BJ (cell line): ENCODE measurements at regions not wholly inside any gene's neighbourhood (a gene's known extent, or its start where the extent isn't known, plus 50 kb on each side); places are given as distances from the start of the nearest gene placed in this dataset.

Source experiments
- CTCF ChIA-PET: fragments of 350-600 bp; formaldehyde crosslinking; extraction: SDS; loops from one replicate; lab custom pipeline; 2021; ENCODE audit warnings: antibody characterized with exemption, inconsistent platforms; lab: Yijun Ruan, JAX
- POLR2A ChIA-PET: fragments of 300-600 bp; sonication (Branson Sonifier 250); formaldehyde crosslinking; extraction: SDS; loops from one replicate; lab custom pipeline; 2021; ENCODE audit warnings: antibody characterized with exemption; lab: Charles Lee
- DNase-seq: peaks from one replicate; pipeline ENCODE4 v3.0.0-alpha.2; 2011; ENCODE audit warnings: low read depth
- H3K27me3 ChIP-seq: 2 replicates; pipeline ENCODE4 v1.6.0; 2011; ENCODE audit warnings: low read length; ENCODE audit not compliant: control insufficient read depth, insufficient read depth
- H3K36me3 ChIP-seq: 2 replicates; pipeline ENCODE4 v1.5.1; 2011; ENCODE audit warnings: low read length; ENCODE audit not compliant: control insufficient read depth, insufficient read depth
- H3K4me3 ChIP-seq: 2 replicates; pipeline ENCODE4 v1.5.1; 2011; ENCODE audit warnings: low read depth, mild to moderate bottlenecking, control low read depth, low read length
- TF ChIP-seq, protein P1 (sequence below): IDR thresholded peaks from 2 replicates; pipeline ENCODE4 v1.5.1; 2011; ENCODE audit warnings: low read depth, mild to moderate bottlenecking, control low read depth, inconsistent platforms, low read length, moderate library complexity; ENCODE audit not compliant: insufficient read depth

DNA sequence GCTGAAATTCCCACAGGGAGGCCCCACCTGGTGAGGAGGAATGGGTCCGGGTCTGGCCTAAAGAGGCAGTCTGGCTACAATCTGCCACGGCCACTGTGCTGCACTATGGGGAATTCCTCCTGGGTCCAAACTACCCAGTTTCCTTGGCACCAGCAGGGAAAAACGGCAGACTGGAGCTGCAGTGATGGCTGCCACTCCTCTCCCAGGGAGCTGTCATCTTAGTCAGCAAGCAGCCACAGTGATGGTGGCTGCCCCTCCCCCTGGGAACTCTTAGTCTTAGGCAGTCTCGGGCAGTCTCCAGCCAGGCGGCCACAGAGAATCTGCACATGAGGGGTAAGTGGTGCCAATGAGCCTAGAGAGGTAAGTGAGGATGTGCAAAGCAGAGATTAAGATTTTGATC, 205.8 kb downstream of the TMEM38B start:
- POLR2A ChIA-PET = no interaction called here
- no peaks in the 10 kb centered on the region for H3K27me3 ChIP-seq
- H3K36me3 ChIP-seq = no peaks in the 10 kb centered on the region
- TF ChIP-seq, protein P1, sequence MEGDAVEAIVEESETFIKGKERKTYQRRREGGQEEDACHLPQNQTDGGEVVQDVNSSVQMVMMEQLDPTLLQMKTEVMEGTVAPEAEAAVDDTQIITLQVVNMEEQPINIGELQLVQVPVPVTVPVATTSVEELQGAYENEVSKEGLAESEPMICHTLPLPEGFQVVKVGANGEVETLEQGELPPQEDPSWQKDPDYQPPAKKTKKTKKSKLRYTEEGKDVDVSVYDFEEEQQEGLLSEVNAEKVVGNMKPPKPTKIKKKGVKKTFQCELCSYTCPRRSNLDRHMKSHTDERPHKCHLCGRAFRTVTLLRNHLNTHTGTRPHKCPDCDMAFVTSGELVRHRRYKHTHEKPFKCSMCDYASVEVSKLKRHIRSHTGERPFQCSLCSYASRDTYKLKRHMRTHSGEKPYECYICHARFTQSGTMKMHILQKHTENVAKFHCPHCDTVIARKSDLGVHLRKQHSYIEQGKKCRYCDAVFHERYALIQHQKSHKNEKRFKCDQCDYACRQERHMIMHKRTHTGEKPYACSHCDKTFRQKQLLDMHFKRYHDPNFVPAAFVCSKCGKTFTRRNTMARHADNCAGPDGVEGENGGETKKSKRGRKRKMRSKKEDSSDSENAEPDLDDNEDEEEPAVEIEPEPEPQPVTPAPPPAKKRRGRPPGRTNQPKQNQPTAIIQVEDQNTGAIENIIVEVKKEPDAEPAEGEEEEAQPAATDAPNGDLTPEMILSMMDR = no peak
- no peak for DNase-seq
- CTCF ChIA-PET = interaction anchor here (1.5 kb wide), 1 partner anchor 18 kb away, joined by 7 read pairs; no protein-coding TSS in a partner anchor
- H3K4me3 ChIP-seq = no peak overlapping the region

DNA sequence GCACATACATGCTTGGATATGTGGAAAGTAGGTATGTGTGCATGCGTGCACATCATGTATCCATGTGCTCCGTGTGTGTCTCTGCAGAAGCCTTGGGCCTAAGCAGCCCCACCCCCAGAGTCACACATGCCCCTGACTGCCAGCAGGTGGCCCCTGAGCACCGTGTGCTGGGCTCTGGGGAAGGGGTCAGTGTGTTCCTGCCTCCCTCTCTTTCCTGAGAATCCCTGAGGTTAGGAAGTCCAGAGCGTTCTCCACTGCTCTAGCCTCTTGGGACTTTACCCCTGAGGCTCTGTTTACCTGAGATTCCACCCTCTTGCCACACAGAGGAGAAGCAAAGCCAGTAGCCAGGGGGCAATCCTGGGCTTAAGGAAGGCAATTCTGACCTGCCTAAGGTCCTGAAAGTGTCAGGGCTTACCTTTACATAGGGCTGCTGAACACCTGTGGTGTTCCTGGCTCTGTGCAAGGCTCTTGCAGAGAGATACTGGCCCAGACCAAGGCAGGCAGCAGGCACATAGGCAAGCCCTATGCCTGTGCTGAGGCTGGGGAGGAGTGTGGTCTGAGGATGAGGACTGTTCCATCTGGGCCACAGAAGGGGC, 207.3 kb downstream of the TMEM38B start:
- Histone ChIP-seq H3K4me3 (no peak overlapping the region), H3K36me3 (no peaks in the 10 kb centered on the region), H3K27me3 (no peaks in the 10 kb centered on the region)
- CTCF ChIA-PET = no interaction called here
- POLR2A ChIA-PET = no interaction called here
- TF ChIP-seq, protein P1 = peak; percentile 61
- DNase-seq = no peak

DNA sequence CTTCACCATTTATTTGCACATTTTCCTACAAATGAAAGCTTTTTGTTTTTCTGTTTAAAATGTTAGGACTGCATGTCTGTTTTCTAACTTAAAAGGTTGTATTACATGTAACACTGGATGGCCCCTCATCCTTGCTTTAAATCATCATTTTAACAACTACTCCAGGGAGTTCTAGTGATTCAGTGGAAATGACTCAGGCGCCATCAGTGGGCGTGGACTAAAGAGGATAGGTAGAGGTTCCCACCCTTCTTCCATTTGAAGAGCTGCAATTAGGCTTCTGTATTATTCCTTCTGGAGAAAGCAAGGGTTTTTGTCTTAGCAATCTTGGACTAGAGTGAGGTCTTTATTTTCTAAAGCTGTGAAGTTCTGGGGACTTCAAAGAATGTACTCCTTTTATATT, 213.7 kb downstream of the TMEM38B start:
- no peak for DNase-seq
- H3K36me3 ChIP-seq = no peaks in the 10 kb centered on the region
- no peaks in the 10 kb centered on the region for H3K27me3 ChIP-seq
- ChIA-PET CTCF (no interaction called here), POLR2A (no interaction called here)
- TF ChIP-seq, protein P1 = no peak
- H3K4me3 ChIP-seq = no peak overlapping the region

DNA sequence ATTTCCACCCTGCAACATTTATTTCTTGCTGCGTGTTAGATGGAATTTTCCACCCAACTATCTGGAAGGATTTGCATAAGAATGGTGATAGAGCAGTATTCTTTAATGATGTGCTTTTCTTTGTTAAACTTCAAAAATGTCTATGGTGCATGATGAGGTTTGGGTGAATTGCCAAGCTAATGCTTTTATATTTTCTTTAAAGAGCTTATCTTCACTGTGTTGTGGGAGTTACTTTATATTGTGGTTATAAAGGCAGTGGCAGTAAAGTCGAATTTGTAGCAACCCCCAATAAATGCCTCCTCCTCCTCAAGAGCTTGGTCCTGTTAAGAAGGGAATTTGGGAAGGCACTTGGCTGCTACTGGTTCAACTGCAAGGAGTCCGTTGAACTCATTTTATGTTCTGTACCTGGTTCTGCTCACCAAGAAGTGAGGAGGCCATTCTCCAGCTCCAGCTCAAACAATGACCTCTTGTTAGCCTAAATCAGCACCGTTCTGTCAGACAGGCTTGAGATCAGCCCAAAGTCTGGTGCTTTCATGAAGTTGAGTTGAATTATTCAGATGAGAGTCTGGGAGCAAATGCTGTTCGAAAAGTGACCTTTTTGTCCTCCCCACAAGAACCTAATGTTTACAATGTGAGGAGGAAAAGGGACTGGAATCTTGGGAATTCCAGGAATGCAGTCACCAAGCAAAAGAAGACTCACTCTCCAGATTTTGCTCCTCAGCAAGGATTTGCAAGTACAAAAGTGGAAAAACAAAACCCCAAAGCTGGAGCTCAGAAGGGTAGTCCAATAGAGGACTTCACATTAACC, 217.0 kb downstream of the TMEM38B start:
- no peak overlapping the region for H3K4me3 ChIP-seq
- H3K27me3 ChIP-seq = no peaks in the 10 kb centered on the region
- H3K36me3 ChIP-seq = no peaks in the 10 kb centered on the region
- ChIA-PET POLR2A (no interaction called here), CTCF (interaction anchor here (1.4 kb wide), 1 partner anchor 30 kb away, joined by 4 read pairs; no protein-coding TSS in a partner anchor)
- TF ChIP-seq, protein P1 = no peak
- peak; percentile 11 for DNase-seq

DNA sequence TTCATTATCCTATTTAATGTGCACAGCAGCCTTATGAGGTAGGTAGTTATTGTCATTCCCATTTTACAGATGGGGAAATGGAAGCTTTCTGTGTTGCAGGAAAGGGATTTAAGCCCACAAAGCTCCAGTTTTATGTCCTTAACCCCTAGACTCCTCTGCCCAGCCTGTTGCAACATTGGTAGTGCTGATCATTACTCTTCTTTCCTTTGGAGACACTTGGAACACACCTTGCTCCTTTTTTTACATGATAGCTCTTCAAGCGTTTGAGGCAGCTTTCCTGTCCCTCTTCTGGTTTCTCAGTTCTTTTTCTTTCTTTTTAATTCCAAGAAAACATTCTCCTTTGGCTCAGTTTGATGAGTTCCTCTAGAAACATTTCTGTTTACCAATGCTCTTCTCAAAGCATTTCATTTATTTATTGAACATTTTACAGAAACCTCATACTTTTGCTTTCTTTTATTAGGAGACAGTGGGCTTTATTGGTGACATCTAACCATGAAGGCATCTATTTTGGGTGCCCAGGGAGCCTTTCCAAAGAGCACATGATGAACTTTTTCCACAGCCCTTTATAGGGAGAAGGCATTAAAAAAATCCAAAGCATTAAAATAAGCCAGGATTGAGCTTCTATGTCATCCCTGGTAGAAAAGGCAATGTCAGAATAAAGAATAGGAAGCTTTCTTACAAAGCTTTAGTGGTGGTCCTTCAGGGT, 218.0 kb downstream of the TMEM38B start:
- H3K4me3 ChIP-seq = no peak overlapping the region
- ChIA-PET POLR2A (no interaction called here), CTCF (interaction anchor here (0.6 to 1.4 kb wide), 2 partner anchors 12 to 31 kb away, joined by 3 to 4 read pairs; no protein-coding TSS in a partner anchor)
- H3K27me3 ChIP-seq = no peaks in the 10 kb centered on the region
- no peaks in the 10 kb centered on the region for H3K36me3 ChIP-seq
- TF ChIP-seq, protein P1 = no peak
- DNase-seq = no peak
